ENCODE measurements at regions not wholly inside any gene's neighbourhood (a gene's known extent, or its start where the extent isn't known, plus 50 kb on each side); places are given as distances from the start of the nearest gene placed in this dataset.

GRCh38 chrX:6849716-6850414 lies 297.6 kb upstream of the STS start:
- no peaks in the 10 kb centered on the region for H3K9me3 ChIP-seq
- no peak overlapping the region for H3K4me3 ChIP-seq (ENCODE audit: low read depth, low read length)
- DNase-seq: no peak
- no peak for TF ChIP-seq CTCF (IDR thresholded peaks at IDR 0.05; ENCODE audit: low read depth, low read length)
- no peaks in the 10 kb centered on the region for H3K36me3 ChIP-seq
- H3K4me1 ChIP-seq: no peaks in the 10 kb centered on the region
- no peaks in the 10 kb centered on the region for H3K27me3 ChIP-seq

GRCh38 chrX:6832619-6833018 lies 297.7 kb upstream of the VCX3A start:
- no peak for TF ChIP-seq CTCF (IDR thresholded peaks at IDR 0.05; ENCODE audit: low read depth, low read length)
- Histone ChIP-seq H3K27me3 (no peaks in the 10 kb centered on the region), H3K9me3 (no peaks in the 10 kb centered on the region), H3K36me3 (no peaks in the 10 kb centered on the region), H3K4me3 (ENCODE audit: low read depth, low read length) (no peak overlapping the region), H3K4me1 (no peaks in the 10 kb centered on the region)
- DNase-seq: no peak

- Histone ChIP-seq H3K36me3 (no peaks in the 10 kb centered on the region), H3K9me3 (no peaks in the 10 kb centered on the region), H3K4me3 (ENCODE audit: low read depth, low read length) (no peak overlapping the region), H3K4me1 (no peaks in the 10 kb centered on the region), H3K27me3 (no peaks in the 10 kb centered on the region)
- TF ChIP-seq CTCF (IDR thresholded peaks at IDR 0.05; ENCODE audit: low read depth, low read length): no peak
- no peak for DNase-seq
Measured at GRCh38 chrX:6826856-6827255, 291.9 kb upstream of the VCX3A start.

- Histone ChIP-seq H3K4me3 (ENCODE audit: low read depth, low read length) (no peak overlapping the region), H3K27me3 (no peaks in the 10 kb centered on the region), H3K4me1 (no peaks in the 10 kb centered on the region), H3K36me3 (no peaks in the 10 kb centered on the region), H3K9me3 (no peaks in the 10 kb centered on the region)
- DNase-seq: no peak
- TF ChIP-seq CTCF (IDR thresholded peaks at IDR 0.05; ENCODE audit: low read depth, low read length): no peak
Measured at GRCh38 chrX:6821730-6822129, 286.8 kb upstream of the VCX3A start.

- H3K36me3 ChIP-seq: no peaks in the 10 kb centered on the region
- no peak for TF ChIP-seq CTCF (IDR thresholded peaks at IDR 0.05; ENCODE audit: low read depth, low read length)
- H3K4me1 ChIP-seq: no peaks in the 10 kb centered on the region
- DNase-seq: no peak
- H3K9me3 ChIP-seq: no peaks in the 10 kb centered on the region
- H3K4me3 ChIP-seq (ENCODE audit: low read depth, low read length): no peak overlapping the region
- H3K27me3 ChIP-seq: no peaks in the 10 kb centered on the region
Measured at GRCh38 chrX:6813836-6814370, 279.0 kb upstream of the VCX3A start.

- H3K36me3 ChIP-seq: no peaks in the 10 kb centered on the region
- H3K4me1 ChIP-seq: no peaks in the 10 kb centered on the region
- no peak for TF ChIP-seq CTCF (IDR thresholded peaks at IDR 0.05; ENCODE audit: low read depth, low read length)
- DNase-seq: no peak
- no peaks in the 10 kb centered on the region for H3K27me3 ChIP-seq
- H3K4me3 ChIP-seq (ENCODE audit: low read depth, low read length): no peak overlapping the region
- no peaks in the 10 kb centered on the region for H3K9me3 ChIP-seq
Measured at GRCh38 chrX:6812087-6812486, 277.2 kb upstream of the VCX3A start.
